GM12891 (cell line): ENCODE measurements at regions not wholly inside any gene's neighbourhood (a gene's known extent, or its start where the extent isn't known, plus 50 kb on each side); places are given as distances from the start of the nearest gene placed in this dataset.

Experiments used
- PAX5 ChIP-seq: IDR thresholded peaks from 2 replicates; pipeline ENCODE4 v1.6.1; 2011; ENCODE audit warnings: low read length, moderate library complexity, mild to moderate bottlenecking; ENCODE audit not compliant: insufficient read depth, severe bottlenecking
- POLR2A ChIP-seq: IDR thresholded peaks from 2 replicates; pipeline ENCODE4 v1.6.1; 2011; ENCODE audit warnings: low read depth, low read length, control low read depth
- POLR2AphosphoS5 ChIP-seq: IDR thresholded peaks from 2 replicates; pipeline ENCODE4 v1.6.1; 2011; ENCODE audit warnings: low read depth, low read length, control low read depth
- SPI1 ChIP-seq: IDR thresholded peaks from 2 replicates; pipeline ENCODE4 v1.6.1; 2011; ENCODE audit warnings: low read depth, low read length, control low read depth
- TAF1 ChIP-seq: IDR thresholded peaks from 2 replicates; pipeline ENCODE4 v1.6.1; 2011; ENCODE audit warnings: low read depth, low read length, control low read depth

- TF ChIP-seq POLR2A (no peak), TAF1 (no peak), POLR2AphosphoS5 (no peak), SPI1 (no peak), PAX5 (no peak)
These were observed 309.5 kb downstream of the TMA16 start for GRCh38 chr4:163804001-163804400.
